ENCODE measurements at regions not wholly inside any gene's neighbourhood (a gene's known extent, or its start where the extent isn't known, plus 50 kb on each side); places are given as distances from the start of the nearest gene placed in this dataset.

DNA sequence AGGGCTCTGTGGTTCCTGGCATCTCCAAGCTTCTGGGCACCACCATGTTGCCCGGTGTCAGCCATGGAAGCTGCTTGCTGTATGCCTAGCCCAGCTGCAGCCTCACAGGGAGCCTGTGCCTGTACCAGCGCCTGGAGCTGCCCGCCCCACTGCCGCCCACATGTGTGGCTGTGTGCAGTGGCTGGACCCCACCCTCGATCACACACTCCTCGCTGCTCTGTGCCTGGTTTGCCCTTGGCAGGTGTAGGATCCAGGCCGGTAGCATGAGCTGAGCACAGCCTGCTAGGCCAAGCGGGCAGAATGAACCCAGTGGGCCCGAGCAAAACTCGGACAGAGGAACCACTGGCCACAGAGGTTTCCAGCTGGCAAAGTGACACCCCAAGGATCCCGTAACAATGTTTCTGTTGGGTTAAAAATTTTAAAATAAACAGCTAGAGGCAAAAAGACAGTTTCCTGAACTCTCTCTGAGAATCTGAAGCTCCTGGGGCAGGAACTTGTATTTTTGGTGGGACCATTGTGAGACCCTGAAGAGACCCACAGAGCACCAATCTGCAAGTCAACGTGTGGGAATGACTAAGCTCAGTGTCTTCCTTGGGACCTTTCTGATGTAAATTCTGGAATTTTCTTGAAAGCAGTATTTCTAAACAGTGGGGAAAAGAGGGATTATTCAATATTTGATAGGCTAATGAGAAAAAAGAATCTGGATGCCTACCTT lies 73.1 kb upstream of the CCDC112 start:
- H3K14ac ChIP-seq (replicated peaks; ENCODE audit: low read depth, low read length), result no peak overlapping the region
- no peak overlapping the region for H3K4me2 ChIP-seq (ENCODE audit: low read depth, low read length)
- POLR2A ChIA-PET (ENCODE audit: unreplicated experiment), result no interaction called here
- no peaks in the 10 kb centered on the region for H4K20me1 ChIP-seq (ENCODE audit: insufficient read depth, low read length)
- H3K36me3 ChIP-seq (ENCODE audit: control insufficient read depth, insufficient read depth, low read length), result no peaks in the 10 kb centered on the region
- H2BK15ac ChIP-seq (ENCODE audit: low read depth, low read length), result no peak overlapping the region
- no peaks in the 10 kb centered on the region for H3K79me1 ChIP-seq (ENCODE audit: low read depth in 1 of 2, low read length in 2 of 2)
- no peak overlapping the region for H3K23ac ChIP-seq (ENCODE audit: low read depth, low read length)
- no peak overlapping the region for H2AFZ ChIP-seq (replicated peaks; ENCODE audit: low read length, poor library complexity)
- no peak overlapping the region for H3K9ac ChIP-seq (ENCODE audit: low read depth, low read length)
- intact Hi-C loops (cut with micrococcal nuclease), result no loop called here
- no peaks in the 10 kb centered on the region for H3K9me3 ChIP-seq (ENCODE audit: control insufficient read depth, insufficient read depth, low read length)
- in situ Hi-C loops (cut with MboI; ENCODE audit: low sequenced_read_pairs), result no loop called here
- BruUV-seq (replicated peaks), result no TSS peak
- H3K4me1 ChIP-seq (ENCODE audit: control insufficient read depth, insufficient read depth, low read length), result peaks cover 5% of the 10 kb centered on the region
- WGBS, 2 experiments (ENCODE audit: extremely low coverage in 2 of 2, insufficient read length in 1 of 2), result 96% methylated on average over 9 of the region's 12 CpGs; no CpG with 5 or more reads in 1 of the 2 experiments
- H4K5ac ChIP-seq (ENCODE audit: low read depth, low read length), result no peak overlapping the region
- no peak for TF ChIP-seq POLR2A (IDR thresholded peaks at IDR 0.05; ENCODE audit: low read depth, low read length)
- TF ChIP-seq, protein P1, sequence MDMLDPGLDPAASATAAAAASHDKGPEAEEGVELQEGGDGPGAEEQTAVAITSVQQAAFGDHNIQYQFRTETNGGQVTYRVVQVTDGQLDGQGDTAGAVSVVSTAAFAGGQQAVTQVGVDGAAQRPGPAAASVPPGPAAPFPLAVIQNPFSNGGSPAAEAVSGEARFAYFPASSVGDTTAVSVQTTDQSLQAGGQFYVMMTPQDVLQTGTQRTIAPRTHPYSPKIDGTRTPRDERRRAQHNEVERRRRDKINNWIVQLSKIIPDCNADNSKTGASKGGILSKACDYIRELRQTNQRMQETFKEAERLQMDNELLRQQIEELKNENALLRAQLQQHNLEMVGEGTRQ (IDR thresholded peaks at IDR 0.05; ENCODE audit: low read depth, low read length), result no peak
- H2BK20ac ChIP-seq (ENCODE audit: low read depth, low read length), result no peak overlapping the region
- no peak overlapping the region for H2BK5ac ChIP-seq (ENCODE audit: low read depth, low read length, poor library complexity, severe bottlenecking)
- ATAC-seq (ENCODE audit: low read depth) (no peak), DNase-seq (no peak)
- no peak overlapping the region for H3K4me3 ChIP-seq (ENCODE audit: insufficient read depth, low read depth, low read length)
- no peak overlapping the region for H3K18ac ChIP-seq (ENCODE audit: low read depth, low read length)
- H3K4ac ChIP-seq (ENCODE audit: low read depth, low read length), result no peak overlapping the region
- H2BK120ac ChIP-seq (ENCODE audit: low read depth, low read length), result no peak overlapping the region
- H2AK5ac ChIP-seq (ENCODE audit: low read depth, low read length), result peak overlapping the region; percentile 24; the same call in 1 of the 2 replicates
- dilution Hi-C loops (cut with HindIII; ENCODE audit: low sequenced_read_pairs, unreplicated experiment), result no loop called here
- H4K91ac ChIP-seq (ENCODE audit: insufficient read depth, low read depth, low read length), result no peak overlapping the region
- H4K8ac ChIP-seq (ENCODE audit: low read depth in 2 of 2, low read length in 2 of 2), result no peak overlapping the region
- no peak overlapping the region for H2AK9ac ChIP-seq (replicated peaks; ENCODE audit: low read depth, low read length, poor library complexity)
- CTCF ChIA-PET, result no interaction called here
- no peaks in the 10 kb centered on the region for H3K27me3 ChIP-seq (ENCODE audit: control insufficient read depth, insufficient read depth, low read length)
- H3K27ac ChIP-seq (ENCODE audit: insufficient read depth, low read length), result no peak overlapping the region
- H3K56ac ChIP-seq (ENCODE audit: extremely low read depth, insufficient read depth, low read length), result no peak overlapping the region
- peaks cover 8% of the 10 kb centered on the region; the same call in 1 of the 2 replicates for H3K9me1 ChIP-seq (ENCODE audit: insufficient read depth, low read length)

Measured in IMR-90 (cell line).